ENCODE measurements at regions not wholly inside any gene's neighbourhood (a gene's known extent, or its start where the extent isn't known, plus 50 kb on each side); places are given as distances from the start of the nearest gene placed in this dataset.

DNA sequence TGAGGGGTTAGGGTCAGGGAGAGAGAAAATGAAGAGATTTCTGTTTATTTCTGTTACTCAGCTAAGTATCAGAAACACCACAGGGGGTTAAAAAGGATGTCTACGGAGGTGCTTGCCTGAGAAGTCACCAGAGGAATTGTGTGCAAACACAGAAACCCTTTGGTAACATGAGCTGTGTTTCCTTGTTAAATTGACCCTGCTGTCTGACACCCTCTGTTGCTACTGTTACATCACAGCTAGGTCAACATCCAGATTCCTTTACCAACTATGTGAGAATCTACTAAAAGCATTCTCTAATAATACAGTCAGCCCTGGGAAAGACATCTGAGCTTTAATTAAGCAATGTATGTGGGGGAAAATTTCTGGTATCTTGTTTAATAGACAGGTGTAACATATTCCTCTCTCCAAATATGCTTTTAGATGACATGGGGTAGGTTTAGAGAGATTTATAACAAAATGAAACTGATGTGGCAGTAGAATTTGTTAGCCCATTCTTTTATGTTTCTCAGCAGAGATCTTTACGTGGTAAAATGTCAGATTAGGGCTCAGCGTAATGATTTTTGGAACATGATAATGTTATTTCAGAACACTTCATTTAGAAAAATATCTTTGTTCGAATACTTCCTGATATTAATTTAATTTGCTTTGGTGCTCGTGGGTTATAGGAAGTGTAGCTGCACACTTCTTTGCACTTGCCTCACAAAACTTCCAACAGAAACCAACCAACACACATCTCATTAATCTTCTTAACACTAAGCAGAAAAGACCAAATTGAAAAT lies 168.0 kb upstream of the AHR start:
- DNase-seq, result peak in 2 of 4 experiments; percentile 47 to 53

DNA sequence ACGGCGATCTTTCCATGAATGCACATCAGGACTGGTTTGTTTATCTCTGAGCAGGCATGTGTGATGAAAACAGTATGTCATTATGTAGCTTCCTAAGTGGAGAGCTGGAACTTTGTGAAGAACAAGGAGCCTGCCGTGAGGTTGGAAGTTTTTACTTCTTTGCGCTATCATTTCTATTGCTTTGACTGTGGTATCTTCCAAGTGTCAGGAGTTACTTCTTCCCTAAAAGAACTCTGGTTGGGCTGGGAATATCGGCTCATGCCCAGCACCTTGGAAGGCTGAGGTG lies 167.4 kb upstream of the AHR start:
- no peak for DNase-seq

DNA sequence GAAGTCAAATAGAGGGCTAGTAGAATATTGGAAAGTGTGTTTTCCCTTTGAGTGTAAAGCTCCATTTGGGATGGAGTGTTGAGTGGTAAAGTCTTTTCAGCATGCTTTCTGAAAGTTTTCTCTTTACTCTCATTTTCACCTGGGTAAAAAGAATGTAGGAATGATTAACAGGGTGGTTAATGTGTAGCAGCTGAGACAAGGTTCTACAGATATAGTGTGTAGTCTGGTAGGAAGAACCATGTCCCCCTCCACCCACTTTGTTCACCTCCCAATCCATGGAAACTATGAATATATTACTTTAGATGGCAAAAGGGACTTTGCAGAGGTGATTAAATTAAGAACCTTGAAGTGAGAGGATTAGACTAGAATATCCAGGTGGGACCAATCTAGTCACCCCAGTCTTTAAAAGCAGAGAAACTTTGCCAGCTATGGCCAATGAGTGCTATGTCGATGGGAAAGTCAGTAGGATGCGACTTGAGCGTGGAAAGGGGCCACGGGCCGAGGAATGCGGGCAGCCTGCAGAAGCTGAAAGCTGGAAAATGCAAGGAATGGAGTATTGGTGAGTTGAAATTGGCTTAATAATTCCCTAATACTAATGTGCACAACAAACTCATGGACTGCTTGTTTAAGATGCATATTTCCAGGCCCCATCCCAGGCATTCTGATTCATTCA lies 166.3 kb upstream of the AHR start:
- DNase-seq, result no peak

DNA sequence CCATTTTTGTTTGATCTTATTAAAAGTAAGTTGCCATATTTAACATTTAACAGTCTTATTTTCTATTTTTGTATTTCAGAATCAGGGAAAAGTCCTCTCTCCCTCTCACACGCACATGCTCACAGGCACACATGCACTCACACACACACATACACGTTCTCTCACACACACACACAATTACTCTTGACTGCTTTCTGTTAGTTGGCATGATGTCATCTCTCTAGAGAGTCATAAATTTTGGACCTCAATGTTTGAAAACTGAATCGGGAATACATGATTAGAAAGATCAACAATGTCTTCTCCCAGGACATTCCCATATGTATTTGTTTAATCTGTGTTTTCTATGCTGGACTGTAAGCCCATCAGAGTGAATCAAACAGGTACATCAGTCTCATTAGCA lies 165.7 kb upstream of the AHR start:
- no peak for DNase-seq

DNA sequence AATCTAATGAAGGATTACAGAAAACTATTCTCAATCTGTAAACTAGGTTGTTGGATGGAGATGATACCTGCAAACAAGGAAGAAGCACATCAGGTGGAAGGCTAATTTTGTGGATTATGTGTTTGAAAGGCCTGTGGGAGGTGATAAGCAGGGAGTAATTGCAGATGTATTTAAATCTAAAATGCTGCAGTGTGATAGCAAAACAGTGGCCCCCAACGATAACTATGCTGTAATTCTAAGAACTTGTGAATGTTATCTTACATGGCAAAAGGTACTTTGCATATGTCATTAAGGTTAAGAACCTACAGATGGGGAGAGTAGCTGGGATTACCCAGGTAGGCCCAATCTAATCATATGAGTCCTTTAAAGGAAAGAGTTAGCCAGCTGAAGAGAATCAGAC lies 164.5 kb upstream of the AHR start:
- DNase-seq, result no peak

DNA sequence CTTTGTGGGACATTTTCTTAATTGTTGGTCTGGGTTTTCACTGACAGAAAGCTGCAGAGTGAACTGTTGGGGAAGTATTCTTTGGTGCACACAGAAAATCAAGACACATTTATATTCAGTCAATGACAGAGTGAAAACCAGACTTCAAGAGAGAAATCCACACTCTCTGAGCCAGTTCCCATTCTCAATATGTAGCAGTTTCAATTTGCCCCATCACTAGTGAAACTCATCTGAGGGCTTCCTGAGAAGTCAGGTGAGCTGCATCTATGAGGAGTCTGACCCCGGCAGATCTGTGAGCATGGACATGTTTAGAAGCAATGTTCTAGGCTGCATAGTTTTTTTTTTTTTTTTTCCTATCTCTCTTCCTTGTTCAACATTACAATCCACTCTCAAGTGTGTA lies 163.7 kb upstream of the AHR start:
- DNase-seq, result no peak

DNA sequence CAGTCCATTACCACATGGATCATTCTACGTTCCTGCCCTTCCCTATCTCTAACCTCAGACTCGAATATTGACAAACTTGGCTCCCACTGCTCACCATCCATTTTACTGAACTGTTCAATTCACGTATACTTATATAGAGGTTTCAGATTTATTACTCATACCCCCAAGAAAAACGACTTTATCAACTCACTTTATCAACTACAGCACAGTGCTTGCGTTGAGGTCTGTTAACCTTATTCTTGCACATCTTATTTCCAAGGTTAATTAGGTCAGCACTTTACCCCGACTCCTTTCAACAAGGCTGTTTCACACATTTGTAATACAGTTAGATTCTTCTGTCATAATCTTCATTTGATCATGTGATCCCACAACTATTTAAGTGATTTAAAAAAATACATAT lies 162.3 kb upstream of the AHR start:
- no peak for DNase-seq

DNA sequence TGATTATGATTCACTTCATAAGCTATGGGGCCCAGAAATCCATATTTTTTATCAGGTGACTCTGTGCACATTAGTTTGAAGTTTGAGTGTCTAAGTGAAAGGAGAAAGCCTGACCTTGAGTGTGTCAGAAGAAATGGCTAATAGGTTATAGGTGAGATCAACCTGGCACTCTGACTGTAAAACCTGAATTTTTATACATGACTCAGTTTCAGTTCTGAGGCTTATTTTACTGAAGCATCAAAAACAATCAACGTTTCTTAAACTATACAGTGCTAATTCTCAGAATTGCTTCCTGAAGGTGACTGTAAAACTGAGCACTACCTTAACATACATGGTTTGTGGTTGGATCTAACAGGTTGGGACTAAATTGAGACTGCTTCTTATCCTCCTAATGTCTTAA lies 159.4 kb upstream of the AHR start:
- no peak for DNase-seq

DNA sequence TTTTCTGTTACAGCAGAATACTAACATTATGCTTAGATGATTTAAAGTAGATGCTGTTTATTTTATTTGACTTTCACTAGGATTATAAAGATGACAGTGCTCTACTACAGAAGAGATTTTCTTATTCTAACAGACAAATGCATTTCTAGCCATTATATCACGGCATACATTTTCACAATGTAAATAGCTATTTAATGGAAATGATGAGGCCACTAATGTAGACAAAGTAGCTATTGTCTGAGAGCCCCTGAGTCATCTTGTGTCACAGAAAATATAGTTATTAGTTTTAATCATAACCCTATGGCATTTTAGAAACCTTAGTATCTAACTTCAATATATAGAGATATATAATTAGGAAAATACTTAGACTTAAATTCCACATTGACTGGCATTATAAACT lies 158.0 kb upstream of the AHR start:
- DNase-seq, result no peak

DNA sequence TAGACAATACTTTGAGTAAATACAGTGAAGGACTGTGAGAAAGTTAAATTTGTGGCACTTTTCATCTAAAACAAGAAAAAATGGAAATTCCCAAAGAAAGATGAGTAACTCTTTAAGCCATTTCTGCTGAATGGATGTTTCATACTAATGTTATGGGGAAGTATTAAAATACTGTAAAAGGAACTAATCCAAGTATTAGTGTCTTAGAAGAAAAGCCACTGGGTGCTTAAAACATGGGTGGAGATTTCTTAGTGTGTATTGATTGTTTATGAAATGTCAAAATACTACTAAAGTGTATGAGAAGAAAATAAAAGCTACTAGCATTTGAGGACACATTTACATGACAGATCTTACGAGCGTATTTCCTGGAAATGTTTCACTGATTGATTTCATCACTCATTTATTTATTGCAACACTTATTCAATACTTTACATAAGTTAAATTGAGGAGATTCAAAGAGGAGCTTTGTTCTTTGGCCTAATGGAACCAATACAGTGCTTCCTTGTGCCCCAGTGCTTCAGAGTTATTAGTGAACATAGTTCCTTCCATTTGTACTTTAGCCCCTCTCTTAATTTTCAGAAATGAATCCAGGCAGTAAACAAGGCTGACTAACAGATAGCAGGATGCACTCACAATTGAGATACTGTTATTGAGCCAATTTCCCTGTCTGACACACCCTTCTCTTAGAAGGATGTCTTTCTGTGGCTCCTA lies 155.5 kb upstream of the AHR start:
- DNase-seq, result peak in 2 of 4 experiments; percentile 79 to 80

DNA sequence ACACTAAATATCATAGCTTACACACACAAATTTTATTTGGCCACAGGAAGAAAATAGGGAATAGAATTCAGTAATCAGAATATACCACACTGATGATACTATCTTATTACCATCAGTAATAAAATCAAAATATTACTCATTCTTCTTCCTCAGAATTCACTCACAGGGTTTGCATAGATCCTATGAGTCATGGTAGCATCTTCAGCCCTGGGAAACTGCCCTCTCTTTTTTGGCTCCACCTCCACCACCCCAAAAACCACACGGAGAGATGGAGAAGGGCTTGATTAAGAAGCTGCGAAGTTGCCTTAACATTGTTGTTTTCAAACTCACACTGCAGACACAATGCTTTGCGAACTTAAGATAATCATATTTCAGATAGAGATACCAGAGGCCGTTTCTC lies 154.1 kb upstream of the AHR start:
- DNase-seq, result peak; percentile 49 to 78 (median 64)

DNA sequence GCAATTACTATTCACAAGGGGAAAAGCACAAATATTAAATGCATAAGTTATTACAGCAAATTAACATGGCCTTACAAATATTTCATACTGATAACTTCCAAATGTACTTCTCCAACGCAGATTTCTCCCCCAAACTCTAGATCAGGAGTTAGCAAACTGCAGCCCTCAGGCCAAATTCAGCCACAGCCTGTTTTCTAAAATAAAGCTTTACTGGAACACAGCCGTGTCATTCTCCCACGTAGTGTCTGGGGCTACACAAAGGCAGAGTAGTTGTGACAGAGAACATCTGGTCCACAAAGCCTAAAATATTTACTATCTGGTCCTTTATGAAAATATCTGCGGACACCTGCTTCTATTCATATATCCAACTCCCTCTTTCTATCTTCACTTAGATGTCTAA lies 151.8 kb upstream of the AHR start:
- DNase-seq, result no peak

DNA sequence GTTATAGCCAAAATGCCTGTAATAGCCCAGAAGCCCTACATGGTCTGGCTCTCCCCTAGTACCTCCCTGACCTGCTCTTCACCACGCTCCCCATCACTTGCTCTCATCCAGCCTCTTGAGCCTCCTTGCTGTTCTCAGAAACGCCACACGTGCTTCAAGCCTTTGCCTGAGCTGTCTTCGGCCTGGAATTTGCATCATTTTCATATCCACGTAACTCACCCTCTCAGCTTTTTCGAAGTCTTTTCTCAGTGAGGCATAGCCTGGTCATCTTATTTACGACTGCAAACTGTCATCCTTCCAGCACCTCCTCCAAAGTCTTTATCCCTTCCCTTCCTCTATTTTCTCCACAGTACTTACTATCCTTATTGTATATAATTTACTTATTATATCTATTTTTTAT lies 151.0 kb upstream of the AHR start:
- no peak for DNase-seq

DNA sequence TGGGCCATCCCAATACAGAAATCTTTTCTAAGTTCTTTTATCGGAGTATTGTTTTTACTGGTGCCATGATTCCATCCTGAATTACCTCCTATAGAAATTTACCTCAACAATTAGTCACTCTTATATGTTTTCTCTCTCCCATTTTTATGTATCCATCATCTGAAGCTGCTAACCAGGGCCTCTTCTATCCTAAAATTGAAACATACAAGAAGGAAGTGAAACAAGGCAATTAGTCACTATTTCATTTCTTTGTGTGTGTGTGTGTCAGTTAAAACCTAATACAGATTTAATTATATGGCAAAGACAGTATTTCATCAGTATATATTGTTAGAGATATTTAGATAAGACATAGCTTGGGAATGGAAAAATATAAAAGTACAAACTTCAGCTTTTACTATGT lies 148.4 kb upstream of the AHR start:
- peak in 2 of 4 experiments; percentile 63 to 65 for DNase-seq

DNA sequence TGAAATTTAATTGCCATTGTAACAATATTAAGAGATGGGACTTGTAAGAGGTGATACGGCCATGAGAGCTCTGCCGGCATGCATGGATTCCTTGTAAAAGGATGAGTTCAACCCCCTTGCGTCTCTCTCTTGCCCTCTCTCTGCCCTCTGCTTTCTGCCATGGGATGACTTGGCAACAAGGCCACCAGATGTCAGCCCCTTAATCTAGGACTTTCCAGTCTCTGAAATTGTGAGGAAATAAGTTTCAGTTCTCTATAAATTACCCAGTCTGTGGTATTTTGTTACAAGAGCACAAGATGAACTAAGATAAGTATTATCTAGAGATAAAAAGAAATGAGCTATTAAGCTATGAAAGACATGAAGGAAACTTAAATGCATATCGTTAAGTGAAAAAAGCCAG lies 145.7 kb upstream of the AHR start:
- DNase-seq, result peak; percentile 53 to 85 (median 78)

DNA sequence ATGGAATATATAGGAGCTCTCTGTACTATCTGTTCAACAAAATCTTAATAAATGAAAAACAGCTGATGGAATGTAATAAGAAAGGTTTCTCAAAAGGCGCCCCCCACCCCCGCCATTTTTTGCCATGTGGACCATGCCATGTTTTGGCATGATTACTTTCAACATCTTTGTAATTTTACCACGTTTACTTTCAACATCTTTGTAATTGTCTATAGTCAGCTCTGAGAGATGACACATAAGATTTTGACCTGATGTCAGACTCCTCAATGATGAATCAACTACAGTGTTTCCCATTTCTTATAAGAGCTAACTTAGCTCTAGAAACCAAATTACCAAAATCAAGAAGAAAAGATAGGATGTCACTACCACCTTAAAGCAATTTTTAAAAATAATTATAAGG lies 144.9 kb upstream of the AHR start:
- peak; percentile 7 to 74 (median 36) for DNase-seq

DNA sequence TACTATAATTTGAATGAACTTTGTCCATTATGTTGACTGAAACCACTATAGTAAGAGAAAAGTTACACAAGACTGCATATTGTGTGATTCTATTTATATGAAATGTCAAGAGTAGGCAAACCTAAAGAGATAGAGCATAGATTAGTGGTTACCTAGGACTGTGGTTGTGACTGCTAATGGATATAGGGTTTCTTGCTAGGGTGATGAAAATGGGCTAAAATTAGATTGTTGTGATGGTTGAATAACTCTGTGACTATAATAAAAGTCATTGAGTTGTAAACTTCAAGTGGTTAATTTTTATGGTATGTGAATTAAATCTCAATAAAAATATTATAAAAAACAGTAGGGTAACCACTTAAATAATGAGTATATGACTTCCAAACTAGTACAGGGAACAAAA lies 142.9 kb upstream of the AHR start:
- no peak for DNase-seq

DNA sequence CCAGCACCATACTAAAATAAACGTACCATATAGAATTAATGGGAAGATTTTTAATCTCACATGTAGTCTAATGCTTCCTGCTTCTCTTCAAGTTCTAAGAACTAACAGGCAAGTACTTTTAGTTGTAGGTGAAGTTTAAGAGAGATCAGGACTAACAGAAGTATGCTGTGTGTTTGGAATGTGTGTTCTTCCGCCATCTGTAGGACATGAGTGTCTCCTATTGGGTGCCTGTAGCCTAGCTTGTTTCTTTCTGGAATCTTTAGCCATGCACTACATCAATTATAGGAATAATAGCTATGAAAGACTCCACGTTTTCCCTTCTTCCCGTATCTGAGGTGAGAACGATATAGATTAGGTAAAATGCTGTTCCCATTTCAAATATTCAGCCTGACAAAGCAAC lies 140.2 kb upstream of the AHR start:
- DNase-seq, result no peak

DNA sequence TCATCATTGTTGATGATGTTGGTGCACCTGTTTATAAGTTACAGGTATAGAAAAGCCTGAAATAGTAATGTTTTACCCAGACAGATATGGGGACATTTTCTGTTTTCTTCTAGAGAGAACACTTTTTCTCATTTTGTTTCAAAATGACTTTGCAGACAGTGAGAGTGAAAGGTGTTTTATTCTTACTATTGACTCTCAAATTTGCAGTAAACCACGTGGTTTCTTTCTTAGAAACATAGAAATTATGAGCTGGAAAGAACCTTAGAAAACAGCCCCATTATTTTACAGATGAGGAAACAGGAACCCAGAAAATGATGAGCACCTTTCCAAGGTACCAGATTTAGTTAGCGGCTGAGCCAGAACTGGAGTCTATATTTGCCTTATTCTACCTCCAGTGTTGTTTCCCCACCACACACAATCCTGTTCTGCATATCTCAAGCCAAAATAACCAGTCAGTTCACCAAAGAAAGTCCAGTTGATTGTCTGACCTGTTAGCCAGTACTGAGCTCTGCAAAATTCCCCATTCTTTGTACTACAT lies 138.9 kb upstream of the AHR start:
- DNase-seq, result no peak

DNA sequence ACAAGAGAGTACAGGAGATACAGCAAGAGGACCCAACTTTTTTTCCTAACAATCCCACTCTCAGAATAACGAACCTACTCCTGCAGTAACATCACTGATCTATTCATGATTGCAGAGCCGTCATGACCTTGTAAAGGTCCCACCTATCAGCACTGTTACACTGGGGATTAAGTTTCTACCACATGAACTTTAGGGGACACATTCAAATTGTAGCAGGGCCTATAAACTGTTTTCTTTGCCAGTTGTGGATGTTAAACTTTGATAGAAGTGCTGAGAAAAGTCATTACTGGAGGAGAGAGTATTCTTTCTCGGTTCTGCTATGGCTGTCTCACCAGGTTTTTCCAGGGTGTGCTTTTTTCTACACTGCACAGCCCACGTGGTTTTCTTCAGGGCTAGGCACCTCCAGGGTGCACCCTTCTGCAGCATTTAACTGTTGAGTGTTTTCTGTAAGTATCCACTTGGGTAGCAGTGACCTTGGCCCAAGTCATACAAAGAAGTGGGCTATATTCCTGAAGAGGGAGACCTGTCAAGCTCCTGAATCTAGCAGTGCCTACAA lies 131.6 kb upstream of the AHR start:
- no peak for DNase-seq

DNA sequence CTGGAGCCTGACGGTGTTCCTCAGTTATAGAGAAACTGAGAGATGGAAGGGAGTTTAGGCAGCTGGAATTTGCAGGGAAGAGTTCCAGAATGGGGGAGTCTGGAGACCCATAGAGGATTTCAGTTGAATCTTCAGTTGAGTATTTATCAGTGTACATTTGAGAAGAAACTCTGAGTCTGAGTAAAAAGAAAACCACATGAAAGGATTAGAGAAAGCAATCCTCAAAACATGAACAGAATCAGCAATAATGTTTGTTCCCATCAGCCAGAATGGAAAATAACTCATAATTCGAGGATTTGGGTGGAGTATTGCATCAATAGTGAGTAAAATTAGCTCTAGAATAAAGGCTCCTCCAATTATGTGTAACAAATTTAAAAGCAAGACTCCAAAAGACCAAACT lies 130.0 kb upstream of the AHR start:
- no peak for DNase-seq

DNA sequence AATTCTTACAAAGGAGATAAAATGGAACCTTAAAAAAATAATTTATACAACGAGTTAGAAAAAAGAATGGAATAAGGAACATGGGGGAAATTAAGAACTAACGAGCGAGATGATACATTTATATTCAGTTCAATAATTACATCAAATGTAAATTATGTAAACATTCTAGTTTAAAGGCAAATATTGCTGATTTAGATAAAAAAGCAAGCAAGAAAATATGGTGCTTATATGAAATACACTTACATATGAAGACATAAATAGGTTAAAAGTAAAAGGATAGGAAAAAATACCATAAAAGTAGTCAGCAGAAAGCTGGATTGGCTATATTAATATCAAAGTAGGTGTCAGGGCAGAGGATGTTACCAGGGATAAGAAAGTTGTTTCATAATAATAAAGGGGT lies 127.0 kb upstream of the AHR start:
- no peak for DNase-seq

DNA sequence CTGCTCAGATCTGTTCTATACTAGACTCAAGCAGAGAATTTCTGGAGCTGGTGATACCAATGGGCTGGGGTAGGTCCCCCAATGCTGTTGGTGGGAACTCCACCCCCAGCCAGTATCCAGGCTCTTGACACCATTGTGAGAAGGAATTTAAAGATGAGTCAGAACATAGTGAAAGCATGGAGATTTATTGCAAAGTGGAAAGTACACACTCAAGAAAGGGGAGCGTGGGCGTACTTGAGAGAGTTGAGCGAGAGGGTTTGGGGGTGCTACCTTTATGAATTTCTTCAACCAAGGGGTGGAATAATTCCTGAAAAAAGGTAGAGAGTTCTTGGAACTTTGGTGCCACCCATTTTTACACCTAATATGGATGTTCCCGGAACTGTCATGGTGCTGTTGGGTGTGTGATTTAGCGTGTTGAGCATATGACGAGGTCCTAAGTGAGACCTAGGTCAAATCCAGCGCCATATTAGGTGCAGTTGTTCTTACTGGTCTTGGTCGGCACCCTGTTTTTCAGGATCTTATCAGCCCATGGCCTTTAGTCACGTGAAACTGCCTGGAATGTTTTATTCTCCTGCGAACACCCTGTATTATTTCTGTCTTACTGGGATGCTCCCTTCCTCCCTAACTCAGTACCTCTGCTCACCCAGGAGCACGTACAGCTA lies 122.0 kb upstream of the AHR start:
- no peak for DNase-seq
